HEK293 (cell line): ENCODE measurements at regions not wholly inside any gene's neighbourhood (a gene's known extent, or its start where the extent isn't known, plus 50 kb on each side); places are given as distances from the start of the nearest gene placed in this dataset.

Experiments
- CTCF ChIA-PET: fragments of 350-600 bp; formaldehyde crosslinking; extraction: SDS; loops from one replicate; lab custom pipeline; 2021; ENCODE audit warnings: antibody characterized with exemption; lab: Yijun Ruan, JAX
- POLR2A ChIA-PET: fragments of 300-600 bp; formaldehyde crosslinking; extraction: SDS; loops from one replicate; lab custom pipeline; 2020; ENCODE audit warnings: antibody characterized with exemption, inconsistent platforms; lab: Yijun Ruan, JAX
- H3K27ac ChIP-seq: fragments of 200-500 bp; sonication (Bioruptor generic); 2 replicates; pipeline ENCODE4 v1.5.1; 2014; ENCODE audit warnings: low read depth, low read length, control low read depth, inconsistent platforms; ENCODE audit errors: extremely low read depth
- H3K36me3 ChIP-seq, 2 experiments: fragments of 200-500 bp in 1 of 2; sonication (Bioruptor generic) in 1 of 2; 1 replicate in 1 of 2; 2 replicates in 1 of 2; pipeline ENCODE4 v1.5.1; 2014 to 2017; ENCODE audit warnings: inconsistent platforms in 2 of 2, low read length in 2 of 2; ENCODE audit not compliant: control insufficient read depth in 2 of 2, insufficient read depth in 1 of 2
- H3K4me1 ChIP-seq: fragments of 200-500 bp; sonication (Bioruptor generic); 2 replicates; pipeline ENCODE4 v1.5.1; 2014; ENCODE audit warnings: mild to moderate bottlenecking, low read length, inconsistent platforms; ENCODE audit not compliant: control insufficient read depth, insufficient read depth
- H3K4me3 ChIP-seq: 2 replicates; pipeline ENCODE4 v1.5.1; 2011; ENCODE audit warnings: low read depth, mild to moderate bottlenecking, control low read depth, low read length, moderate library complexity
- H3K9me3 ChIP-seq: fragments of 200-500 bp; sonication (Bioruptor generic); 2 replicates; pipeline ENCODE4 v1.5.1; 2014; ENCODE audit warnings: low read depth, low read length, inconsistent platforms; ENCODE audit not compliant: control insufficient read depth, insufficient read depth
- ELK4 ChIP-seq: IDR thresholded peaks from 2 replicates; pipeline ENCODE4 v1.6.1; 2011; ENCODE audit warnings: mild to moderate bottlenecking, low read depth, low read length, borderline replicate concordance
- GFI1B ChIP-seq: fragments of 450-650 bp; formaldehyde crosslinking; IDR thresholded peaks from 2 replicates; pipeline ENCODE4 v1.5.1; 2016; ENCODE audit warnings: missing biosample characterization, missing genetic modification characterization
- GLIS1 ChIP-seq: fragments of 450-650 bp; formaldehyde crosslinking; IDR thresholded peaks from 2 replicates; pipeline ENCODE4 v1.5.1; 2016; ENCODE audit warnings: missing biosample characterization, missing genetic modification characterization
- HOXA7 ChIP-seq: sonication (generic); formaldehyde crosslinking; IDR thresholded peaks from 2 replicates; pipeline ENCODE4 v1.8.1; 2022; ENCODE audit warnings: missing genetic modification reagents, borderline replicate concordance
- KLF9 ChIP-seq: fragments of 450-650 bp; formaldehyde crosslinking; IDR thresholded peaks from 2 replicates; pipeline ENCODE4 v1.5.1; 2016; ENCODE audit warnings: missing biosample characterization, missing genetic modification characterization, low read depth
- PATZ1 ChIP-seq: fragments of 450-650 bp; formaldehyde crosslinking; IDR thresholded peaks from 2 replicates; pipeline ENCODE4 v1.5.1; 2016; ENCODE audit warnings: missing biosample characterization, missing genetic modification characterization
- SETDB1 ChIP-seq: IDR thresholded peaks from one replicate; pipeline ENCODE4 v1.6.1; 2017; ENCODE audit warnings: mild to moderate bottlenecking, low read length, moderate library complexity, mixed read lengths; ENCODE audit not compliant: insufficient read length
- ZBTB20 ChIP-seq: fragments of 450-650 bp; formaldehyde crosslinking; IDR thresholded peaks from 2 replicates; pipeline ENCODE4 v1.5.1; 2016; ENCODE audit warnings: missing biosample characterization, missing genetic modification characterization
- ZBTB48 ChIP-seq: fragments of 450-650 bp; formaldehyde crosslinking; IDR thresholded peaks from 2 replicates; pipeline ENCODE4 v1.5.1; 2016; ENCODE audit warnings: missing biosample characterization, missing genetic modification characterization
- ZBTB6 ChIP-seq: fragments of 450-650 bp; formaldehyde crosslinking; IDR thresholded peaks from 2 replicates; pipeline ENCODE4 v1.5.1; 2017; ENCODE audit warnings: missing biosample characterization, missing genetic modification characterization
- ZBTB7A ChIP-seq: fragments of 450-650 bp; formaldehyde crosslinking; IDR thresholded peaks from 2 replicates; pipeline ENCODE4 v1.5.1; 2016; ENCODE audit warnings: low read depth, missing biosample characterization, missing genetic modification characterization
- ZBTB8A ChIP-seq: fragments of 450-650 bp; formaldehyde crosslinking; IDR thresholded peaks from 2 replicates; pipeline ENCODE4 v1.5.1; 2016; ENCODE audit warnings: missing biosample characterization, missing genetic modification characterization
- ZEB2 ChIP-seq: fragments of 450-650 bp; formaldehyde crosslinking; IDR thresholded peaks from 2 replicates; pipeline ENCODE4 v1.5.1; 2016; ENCODE audit warnings: missing biosample characterization, missing genetic modification characterization
- ZFP37 ChIP-seq: fragments of 450-650 bp; formaldehyde crosslinking; IDR thresholded peaks from 2 replicates; pipeline ENCODE4 v1.5.1; 2016; ENCODE audit warnings: missing biosample characterization, missing genetic modification characterization
- ZNF157 ChIP-seq: fragments of 450-650 bp; formaldehyde crosslinking; IDR thresholded peaks from 2 replicates; pipeline ENCODE4 v1.5.1; 2016; ENCODE audit warnings: missing biosample characterization, missing genetic modification characterization
- ZNF184 ChIP-seq: fragments of 450-650 bp; IDR thresholded peaks from 2 replicates; pipeline ENCODE4 v1.5.1; 2018; ENCODE audit warnings: missing biosample characterization, mild to moderate bottlenecking, missing genetic modification characterization
- ZNF248 ChIP-seq: fragments of 450-650 bp; formaldehyde crosslinking; IDR thresholded peaks from 2 replicates; pipeline ENCODE4 v1.5.1; 2017; ENCODE audit warnings: missing biosample characterization, missing genetic modification characterization
- ZNF280C ChIP-seq: fragments of 450-650 bp; formaldehyde crosslinking; IDR thresholded peaks from 2 replicates; pipeline ENCODE4 v1.5.1; 2016; ENCODE audit warnings: missing biosample characterization, missing genetic modification characterization
- ZNF354C ChIP-seq: fragments of 450-650 bp; formaldehyde crosslinking; IDR thresholded peaks from 2 replicates; pipeline ENCODE4 v1.5.1; 2016; ENCODE audit warnings: missing biosample characterization, missing genetic modification characterization, low read depth, borderline replicate concordance
- ZNF362 ChIP-seq: fragments of 450-650 bp; formaldehyde crosslinking; IDR thresholded peaks from 2 replicates; pipeline ENCODE4 v1.5.1; 2016; ENCODE audit warnings: missing biosample characterization, missing genetic modification characterization
- ZNF473 ChIP-seq: fragments of 450-650 bp; formaldehyde crosslinking; IDR thresholded peaks from 2 replicates; pipeline ENCODE4 v1.5.1; 2017; ENCODE audit warnings: missing biosample characterization, missing genetic modification characterization
- ZNF580 ChIP-seq: fragments of 450-650 bp; formaldehyde crosslinking; IDR thresholded peaks from 2 replicates; pipeline ENCODE4 v1.5.1; 2016; ENCODE audit warnings: missing biosample characterization, missing genetic modification characterization
- ZNF596 ChIP-seq: fragments of 450-650 bp; IDR thresholded peaks from 2 replicates; pipeline ENCODE4 v1.5.0; 2018; ENCODE audit warnings: missing biosample characterization, mild to moderate bottlenecking, missing genetic modification characterization, moderate library complexity
- ZNF600 ChIP-seq: fragments of 450-650 bp; formaldehyde crosslinking; IDR thresholded peaks from 2 replicates; pipeline ENCODE4 v1.5.1; 2016; ENCODE audit warnings: missing biosample characterization, missing genetic modification characterization
- ZNF768 ChIP-seq: fragments of 450-650 bp; formaldehyde crosslinking; IDR thresholded peaks from 2 replicates; pipeline ENCODE4 v1.5.1; 2018; ENCODE audit warnings: missing biosample characterization, mild to moderate bottlenecking, missing genetic modification characterization

- TF ChIP-seq ZNF157 (tag by site-specific recombination) (no peak), ZNF473 (tag by site-specific recombination) (no peak), ZNF354C (tag by site-specific recombination) (no peak), ZEB2 (tag by site-specific recombination) (0 out of 2 replicates have a peak, but pooled peaks have one; percentile 5), HOXA7 (no peak), ZNF600 (peak; percentile 54; the same call in 1 of the 2 replicates), ZNF768 (no peak), ZBTB6 (tag by site-specific recombination) (peak; percentile 55; the same call in 1 of the 2 replicates), ZNF184 (tag by site-specific recombination) (0 out of 2 replicates have a peak, but pooled peaks have one; percentile 13), PATZ1 (0 out of 2 replicates have a peak, but pooled peaks have one; percentile 49), KLF9 (tag by site-specific recombination) (0 out of 2 replicates have a peak, but pooled peaks have one; percentile 19)
These were observed 72.4 kb downstream of the GPX5 start (continued) for GRCh38 chr6:28597924-28598722.

GRCh38 chr6:28598757-28599686, 73.3 kb downstream of the GPX5 start:
- Histone ChIP-seq H3K4me1 (no peaks in the 10 kb centered on the region), H3K9me3 (no peaks in the 10 kb centered on the region), H3K36me3 (no peaks in the 10 kb centered on the region), H3K27ac (no peak overlapping the region), H3K4me3 (no peak overlapping the region; the same call in 1 of the 2 replicates)
- ChIA-PET POLR2A (interaction anchor here (2.5 kb wide), 1 partner anchor 13 kb away, joined by 16 read pairs; a partner anchor contains a TSS), CTCF (interaction anchor here (0.7 to 1.6 kb wide), 3 partner anchors 7 to 103 kb away, joined by 3 to 6 read pairs (median 5); no protein-coding TSS in a partner anchor)
- TF ChIP-seq SETDB1, result no peak
- TF ChIP-seq ZBTB8A, result no peak
- no peak for TF ChIP-seq GLIS1 (tag by site-specific recombination)
- no peak for TF ChIP-seq ZFP37
- TF ChIP-seq ZNF248 (tag by site-specific recombination), result peak; percentile 97
- TF ChIP-seq ZNF580 (tag by site-specific recombination), result peak; percentile 4
- TF ChIP-seq ZBTB20 (tag by site-specific recombination), result no peak
- no peak for TF ChIP-seq ZNF280C (tag by site-specific recombination)
- TF ChIP-seq ZNF596, result no peak
- no peak for TF ChIP-seq ELK4
- TF ChIP-seq GFI1B (tag by site-specific recombination), result no peak
- TF ChIP-seq ZNF362 (tag by site-specific recombination), result peak; percentile 90
- TF ChIP-seq ZBTB48 (tag by site-specific recombination), result no peak
- TF ChIP-seq ZBTB7A (tag by site-specific recombination), result no peak
